ENCODE measurements at regions not wholly inside any gene's neighbourhood (a gene's known extent, or its start where the extent isn't known, plus 50 kb on each side); places are given as distances from the start of the nearest gene placed in this dataset.

GRCh38 chr5:4541334-4541733, 598.8 kb upstream of the ADAMTS16 start:
- no peak overlapping the region for H3K27ac ChIP-seq
- TF ChIP-seq POLR2A (IDR thresholded peaks at IDR 0.05) (no peak), CTCF (IDR thresholded peaks at IDR 0.05) (no peak)

GRCh38 chr5:4542145-4542778, 597.9 kb upstream of the ADAMTS16 start:
- DNase-seq, result no peak
- Histone ChIP-seq H3K4me3 (no peak overlapping the region), H3K27me3 (no peaks in the 10 kb centered on the region), H3K36me3 (no peaks in the 10 kb centered on the region), H3K9me3 (no peaks in the 10 kb centered on the region), H3K27ac (no peak overlapping the region), H3K4me1 (no peaks in the 10 kb centered on the region)
- no peak for TF ChIP-seq CTCF (IDR thresholded peaks at IDR 0.05)
- no peak for TF ChIP-seq POLR2A (IDR thresholded peaks at IDR 0.05)

More at GRCh38 chr5:4541334-4541733, 598.8 kb upstream of the ADAMTS16 start:
- Histone ChIP-seq H3K4me3 (no peak overlapping the region), H3K4me1 (no peaks in the 10 kb centered on the region), H3K27me3 (no peaks in the 10 kb centered on the region), H3K36me3 (no peaks in the 10 kb centered on the region), H3K9me3 (no peaks in the 10 kb centered on the region)
- no peak for DNase-seq

GRCh38 chr5:4544049-4544670, 596.0 kb upstream of the ADAMTS16 start:
- H3K27ac ChIP-seq, result no peak overlapping the region
- no peaks in the 10 kb centered on the region for H3K36me3 ChIP-seq
- H3K27me3 ChIP-seq, result no peaks in the 10 kb centered on the region
- TF ChIP-seq CTCF (IDR thresholded peaks at IDR 0.05) (no peak), POLR2A (IDR thresholded peaks at IDR 0.05) (no peak)
- no peaks in the 10 kb centered on the region for H3K9me3 ChIP-seq
- no peaks in the 10 kb centered on the region for H3K4me1 ChIP-seq
- H3K4me3 ChIP-seq, result no peak overlapping the region
- no peak for DNase-seq

- Histone ChIP-seq H3K4me3 (no peak overlapping the region), H3K9me3 (no peaks in the 10 kb centered on the region), H3K27me3 (no peaks in the 10 kb centered on the region), H3K36me3 (no peaks in the 10 kb centered on the region), H3K27ac (no peak overlapping the region), H3K4me1 (no peaks in the 10 kb centered on the region)
- no peak for DNase-seq
- no peak for TF ChIP-seq CTCF (IDR thresholded peaks at IDR 0.05)
Observed at GRCh38 chr5:4547547-4547946, 592.6 kb upstream of the ADAMTS16 start.

GRCh38 chr5:4548341-4548740, 591.8 kb upstream of the ADAMTS16 start:
- Histone ChIP-seq H3K36me3 (no peaks in the 10 kb centered on the region), H3K9me3 (no peaks in the 10 kb centered on the region), H3K27me3 (no peaks in the 10 kb centered on the region), H3K27ac (no peak overlapping the region), H3K4me1 (no peaks in the 10 kb centered on the region), H3K4me3 (no peak overlapping the region)
- TF ChIP-seq POLR2A (IDR thresholded peaks at IDR 0.05) (no peak), CTCF (IDR thresholded peaks at IDR 0.05) (no peak)
- DNase-seq, result no peak

Measured in Peyer's patch (tissue), 4 donors.